WERI-Rb-1 (cell line): ENCODE measurements at regions not wholly inside any gene's neighbourhood (a gene's known extent, or its start where the extent isn't known, plus 50 kb on each side); places are given as distances from the start of the nearest gene placed in this dataset.

Source experiments
- DNase-seq: peaks from one replicate; pipeline ENCODE4 v3.0.0-alpha.2; 2020
- H3K27ac ChIP-seq: fragments of 250-450 bp; sonication (Bioruptor Pico); 2 replicates; pipeline ENCODE4 v1.5.1; 2020; ENCODE audit warnings: mild to moderate bottlenecking, moderate library complexity
- H3K27me3 ChIP-seq: fragments of 250-450 bp; sonication (Bioruptor Pico); 2 replicates; pipeline ENCODE4 v1.5.1; 2021; ENCODE audit warnings: mild to moderate bottlenecking, low read depth, moderate library complexity; ENCODE audit not compliant: insufficient read depth, severe bottlenecking
- H3K36me3 ChIP-seq: fragments of 250-450 bp; sonication (Bioruptor Pico); 2 replicates; pipeline ENCODE4 v1.5.1; 2020; ENCODE audit warnings: mild to moderate bottlenecking, moderate library complexity
- H3K4me3 ChIP-seq: 2 replicates; pipeline ENCODE4 v1.5.1; 2011; ENCODE audit warnings: low read depth, mild to moderate bottlenecking, control low read depth, low read length
- H3K9me3 ChIP-seq: fragments of 250-450 bp; sonication (Bioruptor Pico); 2 replicates; pipeline ENCODE4 v1.5.1; 2021; ENCODE audit warnings: mild to moderate bottlenecking, moderate library complexity; ENCODE audit not compliant: severe bottlenecking
- TF ChIP-seq, protein P1 (sequence below): IDR thresholded peaks from 2 replicates; pipeline ENCODE4 v1.5.1; 2011; ENCODE audit warnings: low read depth, mild to moderate bottlenecking, control low read depth, inconsistent platforms, low read length

DNA sequence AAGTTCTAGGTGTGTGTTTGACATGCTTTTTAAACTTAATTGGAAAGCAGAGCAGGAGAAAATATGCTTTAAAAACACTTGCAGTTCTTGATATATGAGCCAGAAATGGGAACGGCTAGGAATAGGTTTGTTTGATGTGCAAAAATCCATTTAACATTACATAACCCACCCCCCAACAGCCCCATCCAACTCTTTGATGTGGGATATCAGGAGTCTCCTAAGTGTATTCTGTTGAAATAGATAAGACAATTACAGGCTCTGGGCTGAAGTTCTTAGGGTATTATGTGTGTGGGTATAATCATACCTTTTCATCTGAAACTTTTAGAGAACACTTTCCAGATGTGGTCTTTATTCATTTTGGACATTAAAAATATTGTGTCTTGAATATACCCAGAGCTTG lies 240.4 kb upstream of the CSNK1A1L start:
- Histone ChIP-seq H3K4me3 (no peak overlapping the region), H3K27me3 (no peaks in the 10 kb centered on the region), H3K36me3 (no peaks in the 10 kb centered on the region), H3K27ac (no peak overlapping the region), H3K9me3 (no peaks in the 10 kb centered on the region)
- no peak for DNase-seq
- TF ChIP-seq, protein P1, sequence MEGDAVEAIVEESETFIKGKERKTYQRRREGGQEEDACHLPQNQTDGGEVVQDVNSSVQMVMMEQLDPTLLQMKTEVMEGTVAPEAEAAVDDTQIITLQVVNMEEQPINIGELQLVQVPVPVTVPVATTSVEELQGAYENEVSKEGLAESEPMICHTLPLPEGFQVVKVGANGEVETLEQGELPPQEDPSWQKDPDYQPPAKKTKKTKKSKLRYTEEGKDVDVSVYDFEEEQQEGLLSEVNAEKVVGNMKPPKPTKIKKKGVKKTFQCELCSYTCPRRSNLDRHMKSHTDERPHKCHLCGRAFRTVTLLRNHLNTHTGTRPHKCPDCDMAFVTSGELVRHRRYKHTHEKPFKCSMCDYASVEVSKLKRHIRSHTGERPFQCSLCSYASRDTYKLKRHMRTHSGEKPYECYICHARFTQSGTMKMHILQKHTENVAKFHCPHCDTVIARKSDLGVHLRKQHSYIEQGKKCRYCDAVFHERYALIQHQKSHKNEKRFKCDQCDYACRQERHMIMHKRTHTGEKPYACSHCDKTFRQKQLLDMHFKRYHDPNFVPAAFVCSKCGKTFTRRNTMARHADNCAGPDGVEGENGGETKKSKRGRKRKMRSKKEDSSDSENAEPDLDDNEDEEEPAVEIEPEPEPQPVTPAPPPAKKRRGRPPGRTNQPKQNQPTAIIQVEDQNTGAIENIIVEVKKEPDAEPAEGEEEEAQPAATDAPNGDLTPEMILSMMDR = no peak

DNA sequence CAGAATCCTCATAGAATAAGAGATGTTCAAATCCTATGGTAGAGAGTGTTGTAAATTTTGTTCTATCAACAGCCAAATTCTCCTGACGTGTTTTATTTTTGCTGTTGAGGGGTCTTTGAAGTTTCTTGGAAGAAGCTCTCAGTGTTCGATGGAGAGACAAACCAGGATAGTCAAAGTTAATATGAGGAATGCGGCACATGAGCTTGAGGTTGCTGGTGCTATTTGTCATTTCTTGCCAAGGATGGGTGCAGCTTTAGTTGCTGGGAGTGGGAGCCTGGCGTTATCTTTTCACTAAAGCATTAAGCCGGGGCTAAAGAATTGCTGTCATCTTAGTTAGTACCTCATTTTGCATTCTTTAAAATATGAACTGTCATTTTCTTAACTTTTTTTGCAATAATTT lies 239.9 kb upstream of the CSNK1A1L start:
- H3K27me3 ChIP-seq = no peaks in the 10 kb centered on the region
- TF ChIP-seq, protein P1 = no peak
- no peaks in the 10 kb centered on the region for H3K36me3 ChIP-seq
- DNase-seq = no peak
- no peaks in the 10 kb centered on the region for H3K9me3 ChIP-seq
- H3K4me3 ChIP-seq = no peak overlapping the region
- no peak overlapping the region for H3K27ac ChIP-seq

DNA sequence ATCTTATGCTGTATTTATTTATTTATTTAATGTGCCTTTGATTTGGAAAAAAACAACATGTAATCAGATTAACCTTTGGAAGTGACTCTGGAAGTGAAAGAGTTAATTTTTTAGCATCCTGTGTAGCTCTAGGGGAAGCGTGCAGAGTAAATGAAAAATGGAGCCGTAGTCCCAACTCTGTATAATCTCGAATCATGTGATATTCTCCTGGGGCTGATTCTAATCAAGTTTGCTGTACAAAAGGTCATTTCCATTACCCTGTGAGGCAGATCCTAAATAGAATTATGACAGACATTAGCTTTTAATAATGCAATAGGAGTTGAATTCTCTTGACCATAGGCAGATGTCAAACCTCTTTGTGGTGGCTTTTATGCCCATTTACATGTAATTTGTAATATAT lies 238.6 kb upstream of the CSNK1A1L start:
- Histone ChIP-seq H3K27me3 (no peaks in the 10 kb centered on the region), H3K36me3 (no peaks in the 10 kb centered on the region), H3K27ac (no peak overlapping the region), H3K9me3 (no peaks in the 10 kb centered on the region), H3K4me3 (no peak overlapping the region)
- TF ChIP-seq, protein P1 = no peak
- DNase-seq = no peak

DNA sequence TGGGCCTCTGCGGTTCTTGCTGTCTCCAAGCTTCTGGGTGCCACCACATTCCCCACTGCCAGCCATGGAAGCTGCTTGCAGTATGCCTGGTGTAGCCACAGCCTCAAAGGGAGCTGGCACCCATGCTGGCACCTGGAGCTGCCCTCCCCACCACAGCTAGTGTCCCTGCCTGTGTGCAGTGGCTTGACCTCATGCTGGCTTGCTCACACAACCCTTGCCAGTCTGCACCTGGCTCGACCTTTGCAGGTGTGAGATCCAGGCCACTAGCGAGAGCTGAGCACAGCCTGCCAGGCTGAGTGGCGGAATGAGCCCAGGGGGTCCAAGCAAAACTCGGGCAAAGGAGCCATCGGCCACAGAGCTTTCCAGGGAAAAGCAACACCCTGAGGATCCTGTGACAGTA lies 236.7 kb upstream of the CSNK1A1L start:
- TF ChIP-seq, protein P1 = no peak
- Histone ChIP-seq H3K9me3 (no peaks in the 10 kb centered on the region), H3K4me3 (no peak overlapping the region), H3K36me3 (no peaks in the 10 kb centered on the region), H3K27me3 (no peaks in the 10 kb centered on the region), H3K27ac (no peak overlapping the region)
- DNase-seq = no peak

DNA sequence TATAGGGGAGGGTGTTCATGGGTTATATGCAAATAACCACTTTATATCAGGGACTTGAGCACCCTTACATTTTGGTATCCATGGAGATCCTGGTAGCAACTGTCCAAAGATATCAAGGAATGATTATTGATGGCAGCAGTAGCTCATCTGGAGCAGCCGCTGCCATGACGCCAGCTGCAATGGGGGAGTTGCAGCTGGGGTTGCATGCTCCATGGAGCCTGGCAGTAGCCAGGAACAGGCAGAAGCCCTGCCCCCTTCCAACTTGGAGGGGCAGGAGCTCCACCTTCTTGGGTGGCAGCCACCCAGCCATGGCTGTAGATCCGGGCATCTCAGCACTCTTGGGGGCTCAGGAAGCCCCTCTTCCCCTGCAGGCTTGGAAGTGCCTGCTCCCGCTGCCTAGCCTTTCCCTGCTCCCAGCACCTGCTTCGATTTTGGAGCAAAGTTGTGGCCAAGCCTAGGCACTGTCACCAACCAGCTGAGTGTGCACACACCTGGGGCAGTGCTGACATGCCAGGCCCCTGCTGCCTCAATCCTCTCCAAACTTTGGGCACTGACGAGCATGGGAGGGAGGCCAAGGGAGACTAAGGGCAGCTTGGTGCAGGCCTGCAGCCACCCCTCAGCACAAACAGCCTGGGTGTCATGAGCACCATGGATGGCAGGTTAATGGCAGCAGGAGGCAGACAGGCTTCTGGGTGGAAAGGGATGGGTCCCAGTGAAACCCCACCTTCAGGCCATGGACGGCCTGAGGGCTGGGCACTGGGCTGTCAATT lies 235.6 kb upstream of the CSNK1A1L start:
- TF ChIP-seq, protein P1 = no peak
- Histone ChIP-seq H3K9me3 (no peaks in the 10 kb centered on the region), H3K27me3 (no peaks in the 10 kb centered on the region), H3K4me3 (no peak overlapping the region), H3K36me3 (no peaks in the 10 kb centered on the region), H3K27ac (no peak overlapping the region)
- DNase-seq = no peak

DNA sequence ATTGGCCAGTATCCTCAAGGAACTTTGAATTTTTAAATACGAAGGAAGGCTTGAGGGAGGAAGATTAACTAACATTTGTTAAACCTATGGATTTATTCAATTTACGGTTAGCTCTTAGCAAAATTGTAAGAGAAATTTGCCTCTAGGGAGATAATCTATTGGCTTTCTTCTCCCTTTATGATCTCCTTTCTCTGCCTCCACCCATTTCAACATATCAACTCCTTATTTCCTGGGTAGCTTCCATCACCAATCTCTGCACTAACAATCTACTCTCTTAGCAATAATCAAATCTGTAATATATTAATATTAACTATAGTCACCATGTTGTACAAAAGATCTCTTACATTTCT lies 233.9 kb upstream of the CSNK1A1L start:
- no peak overlapping the region for H3K27ac ChIP-seq
- no peak overlapping the region for H3K4me3 ChIP-seq
- H3K36me3 ChIP-seq = no peaks in the 10 kb centered on the region
- DNase-seq = no peak
- H3K27me3 ChIP-seq = no peaks in the 10 kb centered on the region
- TF ChIP-seq, protein P1 = no peak
- H3K9me3 ChIP-seq = no peaks in the 10 kb centered on the region
